NK-92 treated with Interleukin-12 subunit alpha and Interleukin-12 subunit beta, amount 100 ng/mL, for 24 hours (cell line): ENCODE measurements at regions not wholly inside any gene's neighbourhood (a gene's known extent, or its start where the extent isn't known, plus 50 kb on each side); places are given as distances from the start of the nearest gene placed in this dataset.
A peak's percentile ranks its signal among the peaks of the same experiment; 100 is the strongest.
"Not testable (repeated sequence)": the region's sequence is repeated elsewhere in the genome, so short reads cannot be mapped to it uniquely, and the experiment has no call there.

Experiments
- DNase-seq: peaks from one replicate; lab custom pipeline; 2025; lab: John Stamatoyannopoulos, UW

GRCh38 chr5:163950248-163950647 is 444.8 kb downstream of the MAT2B start:
- no peak for DNase-seq

- DNase-seq, result no peak
Observed at GRCh38 chr5:163951069-163951468, 445.6 kb downstream of the MAT2B start.

- DNase-seq, result no peak
Observed at GRCh38 chr5:163953901-163954300, 448.5 kb downstream of the MAT2B start.

DNA sequence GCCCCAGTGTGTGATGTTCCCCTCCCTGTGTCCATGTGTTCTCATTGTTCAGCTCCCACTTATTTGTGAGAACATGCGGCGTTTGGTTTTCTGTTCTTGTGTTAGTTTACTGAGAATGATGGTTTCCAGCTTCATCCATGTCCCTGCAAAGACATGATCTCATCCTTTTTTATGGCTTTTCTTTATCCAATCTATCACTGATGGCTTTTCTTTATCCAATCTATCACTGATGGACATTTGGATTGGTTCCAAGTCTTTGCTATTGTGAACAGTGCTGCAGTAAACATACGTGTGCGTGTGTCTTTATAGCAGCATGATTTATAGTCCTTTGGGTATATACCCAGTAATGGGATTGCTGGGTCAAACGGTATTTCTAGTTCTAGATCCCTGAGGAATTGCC is 455.8 kb downstream of the MAT2B start:
- DNase-seq, result not testable (repeated sequence)

- no peak for DNase-seq
Observed at GRCh38 chr5:163963881-163964280, 458.5 kb downstream of the MAT2B start.

DNA sequence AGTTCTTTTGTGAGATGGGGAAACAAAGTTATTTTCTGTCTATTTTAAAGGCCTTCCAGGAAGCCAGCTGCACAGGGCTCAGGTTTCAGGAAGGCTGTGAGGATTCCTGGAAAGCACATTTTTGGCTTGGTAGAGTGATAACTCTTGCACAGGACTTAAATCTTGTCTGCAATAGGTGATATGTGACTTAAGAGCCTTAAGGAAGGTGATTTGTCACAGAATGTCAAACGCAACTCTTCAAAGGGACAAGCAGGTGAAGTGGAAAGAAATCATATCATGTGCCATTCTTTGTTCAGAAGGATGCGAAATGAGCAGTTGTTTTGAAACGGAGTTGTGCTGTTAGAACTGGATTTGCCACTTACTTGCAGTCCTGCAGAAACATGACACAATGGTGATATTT is 459.3 kb downstream of the MAT2B start:
- no peak for DNase-seq

DNA sequence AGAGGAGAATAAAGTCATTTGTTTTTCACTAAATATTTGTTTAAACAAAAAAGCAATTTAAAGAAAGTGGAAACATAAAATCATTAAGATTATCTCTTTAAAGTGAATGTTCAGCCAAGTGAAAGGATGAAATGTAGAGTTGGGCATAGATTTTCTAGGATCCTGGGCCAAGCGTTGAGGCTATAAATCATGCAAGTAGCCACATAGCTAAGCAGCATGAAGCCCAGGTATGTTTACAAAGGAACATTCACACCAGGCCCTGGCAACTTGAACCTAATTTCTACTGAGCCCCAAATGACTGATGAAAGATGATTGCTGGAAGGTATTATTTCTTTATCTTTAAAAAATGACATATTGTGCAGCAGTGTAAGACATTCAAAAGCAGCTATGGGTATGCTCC is 461.8 kb downstream of the MAT2B start:
- no peak for DNase-seq

DNA sequence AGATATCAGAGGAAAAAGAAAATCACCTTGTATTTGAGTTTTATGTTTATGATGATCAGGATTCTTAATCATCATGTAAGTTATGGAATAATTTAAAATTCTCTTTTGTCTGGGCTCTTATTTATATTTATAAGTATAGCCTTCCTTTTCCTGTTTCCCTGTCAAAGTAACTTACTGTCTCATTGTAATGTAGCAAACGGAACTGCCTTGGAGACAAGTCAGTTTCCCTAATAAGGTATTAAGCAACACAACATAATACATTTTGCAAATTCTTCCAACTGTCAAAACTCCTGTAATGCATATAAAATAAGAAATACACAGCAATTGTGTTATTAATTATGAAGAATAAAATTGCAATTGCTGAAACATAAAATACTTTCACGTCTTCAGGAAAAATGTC is 463.2 kb downstream of the MAT2B start:
- DNase-seq, result no peak

DNA sequence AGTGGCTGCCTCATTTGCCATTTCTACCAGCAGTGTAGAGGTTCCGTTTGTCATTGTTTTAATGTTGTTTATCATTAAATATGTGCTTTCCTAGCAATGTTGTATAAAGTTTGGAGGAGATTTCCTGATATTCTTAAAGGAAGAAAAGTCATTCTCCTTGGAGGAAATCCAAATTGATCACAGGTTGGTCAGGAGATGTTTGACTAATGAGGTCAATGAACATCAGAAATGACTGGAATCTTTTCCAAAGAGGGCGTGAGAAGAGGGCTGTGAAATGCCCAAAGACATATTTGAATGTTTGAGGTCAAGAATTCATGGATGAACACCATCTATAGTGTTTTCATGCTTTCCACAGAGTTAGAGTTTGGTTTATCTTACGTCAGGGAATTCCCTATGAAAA is 471.3 kb downstream of the MAT2B start:
- DNase-seq, result no peak

DNA sequence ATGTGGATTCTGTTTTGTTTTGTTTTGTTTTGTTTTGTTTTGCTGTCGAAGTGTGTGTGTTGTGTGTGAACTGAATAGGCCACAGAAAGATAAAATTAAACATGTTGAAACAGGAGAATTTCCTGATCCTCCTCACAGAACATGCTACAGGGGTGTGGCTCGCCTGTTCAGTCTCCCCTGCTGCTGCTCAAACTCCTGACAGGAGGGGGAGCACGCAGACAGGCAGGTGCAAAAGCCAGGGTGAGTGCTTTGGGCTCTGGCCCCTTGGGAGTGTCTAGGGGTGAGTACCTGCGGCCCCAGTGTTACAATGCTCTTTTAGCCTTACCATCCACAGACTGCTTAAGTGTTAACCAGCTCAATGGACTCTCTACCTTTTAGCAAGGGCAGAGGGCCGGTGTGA is 473.5 kb downstream of the MAT2B start:
- DNase-seq, result no peak

DNA sequence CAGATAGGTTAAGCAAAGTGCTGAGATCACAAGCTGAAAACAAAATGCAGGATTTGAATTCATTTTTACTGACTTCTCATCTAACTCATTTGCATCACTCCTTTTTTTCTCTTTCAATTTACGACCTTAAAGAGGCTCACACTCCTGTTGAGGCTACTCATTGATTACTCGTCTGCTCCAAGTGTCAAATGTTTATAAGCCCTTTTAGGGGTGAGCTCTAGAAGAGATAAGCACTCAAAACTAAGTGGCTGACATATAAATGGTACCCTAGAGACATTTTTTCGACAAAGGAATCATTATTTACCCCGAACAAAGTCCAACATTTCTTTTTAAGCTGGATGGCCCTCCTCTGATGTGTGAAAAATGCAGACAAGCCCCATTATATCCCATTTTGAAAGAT is 483.1 kb downstream of the MAT2B start:
- DNase-seq, result no peak

DNA sequence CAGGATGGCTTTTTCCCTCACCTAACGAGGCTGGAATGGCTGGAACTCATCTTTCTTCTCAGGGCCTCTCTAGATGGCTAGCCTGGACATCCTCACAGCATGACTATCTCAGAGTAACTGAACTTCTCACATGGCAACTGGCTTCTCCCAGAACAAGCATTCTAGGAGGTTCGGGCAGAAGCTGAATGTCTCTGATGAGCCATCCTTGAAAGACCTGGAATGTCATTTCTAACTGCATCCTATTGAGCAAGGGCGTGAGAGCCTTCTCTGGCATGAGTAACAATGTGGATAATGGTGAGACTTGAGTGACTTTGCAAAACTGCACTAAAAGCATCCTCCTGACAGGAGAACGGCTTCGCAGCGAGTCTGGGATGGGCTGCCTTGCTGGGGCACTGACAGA is 487.7 kb downstream of the MAT2B start:
- DNase-seq, result no peak

DNA sequence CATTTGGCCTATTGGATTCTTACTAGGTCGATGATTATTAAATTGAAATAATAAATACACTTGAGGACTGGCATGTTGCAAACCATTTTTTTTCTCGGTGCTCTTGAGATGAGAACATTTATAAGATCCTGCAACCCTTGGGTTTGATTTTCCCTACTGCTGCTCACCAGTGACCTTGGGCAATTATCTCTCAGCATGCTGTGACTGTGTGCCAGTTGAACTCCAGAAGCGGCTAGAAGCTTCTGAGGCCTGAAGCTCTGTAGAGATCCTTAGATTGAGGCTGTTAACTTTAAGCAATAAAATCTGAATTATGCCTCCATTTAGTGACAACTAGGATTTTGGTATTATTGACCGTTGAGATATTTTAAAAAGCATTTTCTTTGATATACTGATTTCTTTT is 489.8 kb downstream of the MAT2B start:
- no peak for DNase-seq

- no peak for DNase-seq
Observed at GRCh38 chr5:163997965-163998364, 492.5 kb downstream of the MAT2B start.

- no peak for DNase-seq
Observed at GRCh38 chr5:164000241-164000640, 494.8 kb downstream of the MAT2B start.

DNA sequence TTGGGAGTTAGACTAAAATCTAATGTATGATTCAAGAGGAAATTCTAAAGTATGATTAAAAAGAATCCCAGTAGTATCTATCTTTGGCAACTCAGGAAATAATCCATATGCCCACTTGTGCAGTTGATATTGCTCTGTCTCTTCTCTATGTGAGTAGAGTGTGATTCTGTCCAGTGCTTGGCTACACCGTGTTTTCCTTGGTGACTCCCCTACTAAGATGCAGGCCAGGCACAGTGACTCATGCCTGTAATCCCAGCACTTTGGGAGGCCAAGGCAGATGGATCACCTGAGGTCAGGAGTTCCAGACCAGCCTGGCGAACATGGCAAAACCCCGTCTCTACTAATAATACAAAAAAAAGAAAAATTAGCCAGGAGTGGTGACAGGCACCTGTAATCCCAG is 495.4 kb downstream of the MAT2B start:
- DNase-seq, result no peak

DNA sequence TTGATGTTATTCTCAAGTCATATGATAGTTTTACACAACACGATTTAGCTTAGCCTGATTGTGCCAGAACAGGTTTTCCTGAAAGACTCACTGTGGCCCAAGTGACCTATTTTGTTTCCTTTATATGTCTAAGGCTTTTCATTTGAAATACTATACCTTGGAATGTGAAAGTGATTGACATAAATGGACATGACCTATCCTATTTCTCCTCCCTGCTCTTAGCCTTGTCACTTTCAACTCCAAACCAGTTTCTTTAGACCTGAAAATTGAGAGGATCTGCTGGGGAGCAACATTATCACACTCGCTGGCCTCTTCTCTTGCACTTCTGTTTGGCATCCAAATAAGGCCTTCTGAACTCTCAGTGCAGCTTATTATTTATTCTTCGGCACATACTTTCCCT is 496.8 kb downstream of the MAT2B start:
- no peak for DNase-seq

DNA sequence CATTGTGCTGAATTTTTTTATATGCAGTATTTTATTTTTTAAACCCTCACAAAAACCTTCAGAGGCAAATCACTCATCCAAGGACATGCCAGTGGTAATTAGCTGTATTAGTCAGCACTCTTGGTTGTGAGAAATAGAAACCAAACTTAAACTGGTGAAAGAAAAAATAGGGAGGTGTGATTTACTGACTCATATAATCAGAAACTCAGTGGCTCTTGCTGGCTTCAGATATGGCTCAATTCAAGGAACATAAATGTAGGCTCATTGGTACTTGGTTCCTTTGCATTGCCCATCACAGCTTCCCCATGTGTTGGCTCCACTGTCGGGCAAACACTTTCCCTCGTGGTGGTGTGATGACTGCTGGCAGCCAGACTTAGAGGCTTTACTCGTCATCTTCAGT is 497.2 kb downstream of the MAT2B start:
- peak; percentile 4 for DNase-seq

DNA sequence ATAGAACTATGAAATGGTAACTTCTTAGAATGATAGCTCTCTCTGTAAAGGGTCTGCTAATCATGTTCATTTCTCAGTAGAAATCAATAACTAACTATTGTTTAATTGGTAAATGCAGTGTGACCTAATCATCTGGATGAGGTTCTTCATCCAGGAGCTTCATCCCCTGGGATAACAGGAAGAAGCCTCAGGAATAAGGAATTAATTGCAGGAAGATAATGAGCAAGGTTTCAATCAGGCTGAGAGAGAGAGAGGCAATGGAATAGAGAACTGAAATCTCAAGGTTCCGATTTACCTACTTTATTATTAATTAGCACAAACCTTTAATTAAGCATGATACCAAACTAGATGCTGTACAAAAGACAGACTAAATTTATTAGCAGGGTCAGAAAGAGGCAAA is 499.7 kb downstream of the MAT2B start:
- DNase-seq, result no peak

DNA sequence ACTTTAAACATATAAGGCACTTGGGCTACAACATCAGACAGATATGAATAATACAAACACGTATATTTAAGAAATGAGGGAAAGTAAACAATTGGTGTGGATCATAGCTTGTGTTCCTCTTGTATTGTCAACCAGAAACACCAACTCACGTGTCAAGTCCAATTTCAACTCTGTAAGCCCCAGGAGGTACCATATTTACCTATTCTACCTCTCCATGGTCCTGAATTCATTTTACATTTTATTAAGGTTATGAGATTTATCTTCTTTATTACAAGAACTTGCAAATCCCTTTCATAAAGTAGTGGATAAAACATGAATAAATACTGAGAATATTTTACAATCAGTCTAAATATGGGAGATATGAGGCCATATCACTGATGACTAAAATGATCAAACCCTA is 501.6 kb downstream of the MAT2B start:
- no peak for DNase-seq

DNA sequence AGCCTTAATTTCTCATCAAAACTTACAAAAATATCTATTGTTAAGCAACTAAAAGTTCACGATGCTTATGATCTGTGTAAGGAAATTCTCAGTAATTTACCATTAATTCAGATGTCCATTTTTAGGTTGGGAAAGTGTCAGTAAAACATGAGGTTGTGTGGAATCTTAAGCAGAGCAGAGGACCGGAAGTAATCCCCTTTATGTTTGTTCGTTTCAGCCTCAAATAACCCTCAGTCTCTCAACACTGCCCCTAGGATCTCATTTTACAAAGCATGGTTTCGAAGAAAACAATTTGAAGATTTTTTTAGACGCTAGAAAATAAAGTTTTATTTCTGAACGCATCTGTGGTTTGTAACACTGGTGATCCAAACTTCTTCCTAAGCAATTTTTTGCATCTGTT is 504.2 kb downstream of the MAT2B start:
- DNase-seq, result no peak

DNA sequence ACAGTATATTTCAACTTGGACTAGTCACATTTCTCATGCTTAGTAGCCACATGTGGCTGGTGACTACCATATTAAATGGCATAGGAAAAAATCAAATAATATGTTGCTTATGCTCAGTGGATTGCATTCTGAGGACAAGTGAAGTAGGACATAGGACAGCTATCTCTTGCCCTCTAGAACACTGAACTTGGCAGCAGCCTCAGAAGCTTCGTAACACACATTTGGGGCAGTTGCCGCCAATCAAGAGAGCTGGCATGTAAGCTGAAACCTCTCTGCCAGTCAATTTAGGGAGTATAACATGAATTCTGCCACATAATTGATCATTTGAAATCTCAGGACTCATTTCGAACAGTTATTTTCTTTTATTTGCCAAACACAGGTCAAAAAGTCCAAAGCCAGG is 505.5 kb downstream of the MAT2B start:
- DNase-seq, result no peak

- DNase-seq, result no peak
Observed at GRCh38 chr5:164012371-164012770, 507.0 kb downstream of the MAT2B start.

- peak; percentile 8 for DNase-seq
Observed at GRCh38 chr5:164013077-164013670, 507.8 kb downstream of the MAT2B start.

DNA sequence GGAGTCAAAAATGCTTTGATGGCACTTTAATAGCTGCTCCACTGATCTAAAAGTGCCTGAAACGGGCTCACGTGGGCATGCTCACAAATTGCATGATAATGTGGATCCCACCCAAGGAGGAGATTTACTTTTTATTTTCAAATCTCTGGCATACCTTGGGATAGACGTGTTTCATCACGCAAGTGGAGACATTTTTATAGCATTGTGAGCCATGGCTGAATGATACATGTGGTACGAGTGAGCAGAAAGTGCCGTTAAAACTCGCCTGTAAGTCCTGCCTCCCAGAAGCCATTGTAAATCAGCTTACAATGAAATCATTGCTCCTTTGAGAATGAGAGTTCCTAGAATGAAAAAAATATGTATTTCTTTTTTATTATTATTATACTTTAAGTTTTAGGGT is 514.7 kb downstream of the MAT2B start:
- DNase-seq, result no peak
